Testis (tissue), 2 donors: ENCODE measurements at regions not wholly inside any gene's neighbourhood (a gene's known extent, or its start where the extent isn't known, plus 50 kb on each side); places are given as distances from the start of the nearest gene placed in this dataset.

Experiments
- POLR2A ChIP-seq: fragments of 450-650 bp; IDR thresholded peaks from one replicate; pipeline ENCODE4 v1.6.1; 2017; ENCODE audit warnings: antibody characterized with exemption, mild to moderate bottlenecking, moderate library complexity
- TF ChIP-seq, protein P1 (sequence below), 3 experiments: fragments of 450-650 bp in 2 of 3; fragments of 200-600 bp in 1 of 3; sonication (generic) in 1 of 3; IDR thresholded peaks; one replicate each; pipeline ENCODE4 v1.5.1; 2016 to 2019; ENCODE audit warnings: antibody characterized with exemption in 3 of 3, mild to moderate bottlenecking in 2 of 3, moderate library complexity in 1 of 3

- TF ChIP-seq POLR2A: no peak
- TF ChIP-seq, protein P1, sequence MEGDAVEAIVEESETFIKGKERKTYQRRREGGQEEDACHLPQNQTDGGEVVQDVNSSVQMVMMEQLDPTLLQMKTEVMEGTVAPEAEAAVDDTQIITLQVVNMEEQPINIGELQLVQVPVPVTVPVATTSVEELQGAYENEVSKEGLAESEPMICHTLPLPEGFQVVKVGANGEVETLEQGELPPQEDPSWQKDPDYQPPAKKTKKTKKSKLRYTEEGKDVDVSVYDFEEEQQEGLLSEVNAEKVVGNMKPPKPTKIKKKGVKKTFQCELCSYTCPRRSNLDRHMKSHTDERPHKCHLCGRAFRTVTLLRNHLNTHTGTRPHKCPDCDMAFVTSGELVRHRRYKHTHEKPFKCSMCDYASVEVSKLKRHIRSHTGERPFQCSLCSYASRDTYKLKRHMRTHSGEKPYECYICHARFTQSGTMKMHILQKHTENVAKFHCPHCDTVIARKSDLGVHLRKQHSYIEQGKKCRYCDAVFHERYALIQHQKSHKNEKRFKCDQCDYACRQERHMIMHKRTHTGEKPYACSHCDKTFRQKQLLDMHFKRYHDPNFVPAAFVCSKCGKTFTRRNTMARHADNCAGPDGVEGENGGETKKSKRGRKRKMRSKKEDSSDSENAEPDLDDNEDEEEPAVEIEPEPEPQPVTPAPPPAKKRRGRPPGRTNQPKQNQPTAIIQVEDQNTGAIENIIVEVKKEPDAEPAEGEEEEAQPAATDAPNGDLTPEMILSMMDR (IDR thresholded peaks at IDR 0.05): no peak
These were observed 66.5 kb upstream of the ALX4 start for GRCh38 chr11:44376423-44376822.
